ENCODE measurements at regions not wholly inside any gene's neighbourhood (a gene's known extent, or its start where the extent isn't known, plus 50 kb on each side); places are given as distances from the start of the nearest gene placed in this dataset.

- Mint-ChIP-seq H3K9me3 (peaks cover 6% of the 10 kb centered on the region), H3K4me1 (no peaks in the 10 kb centered on the region)
Measured at GRCh38 chr5:4362411-4362810, 766.8 kb downstream of the IRX1 start.

GRCh38 chr5:4363045-4363444 is 767.4 kb downstream of the IRX1 start:
- Mint-ChIP-seq H3K27me3 (no peaks in the 10 kb centered on the region), H3K36me3 (no peaks in the 10 kb centered on the region), H3K27ac (no peak overlapping the region), H3K4me1 (no peaks in the 10 kb centered on the region), H3K9me3 (peaks cover 6% of the 10 kb centered on the region), H3K4me3 (no peak overlapping the region)
- ATAC-seq = no peak

More at GRCh38 chr5:4362411-4362810, 766.8 kb downstream of the IRX1 start:
- Mint-ChIP-seq H3K4me3 (no peak overlapping the region), H3K27ac (no peak overlapping the region), H3K36me3 (no peaks in the 10 kb centered on the region), H3K27me3 (no peaks in the 10 kb centered on the region)
- no peak for ATAC-seq

DNA sequence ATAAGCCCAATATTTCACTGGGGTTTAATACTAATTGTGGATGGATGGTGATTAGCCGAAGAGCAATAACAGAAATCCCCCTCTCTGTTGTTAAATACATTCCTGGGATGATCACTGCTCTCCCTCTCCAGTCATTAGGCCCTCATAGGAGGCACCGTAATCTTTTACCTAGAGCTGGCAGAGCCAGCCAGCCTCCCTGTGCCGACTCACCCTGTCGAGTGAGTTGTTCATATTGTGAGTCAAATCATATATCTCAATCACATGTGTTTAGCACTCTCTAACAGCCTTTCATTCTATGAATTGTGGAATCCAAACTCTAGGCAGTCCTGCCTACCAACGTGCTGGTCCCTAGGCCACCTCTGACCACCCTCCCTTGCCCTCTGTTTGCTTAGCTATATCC is 771.0 kb downstream of the IRX1 start:
- no peak for ATAC-seq
- no peak overlapping the region for H3K4me3 Mint-ChIP-seq

GRCh38 chr5:4370218-4370617 is 769.9 kb upstream of the ADAMTS16 start:
- peaks cover 2% of the 10 kb centered on the region for H3K9me3 Mint-ChIP-seq
- H3K27me3 Mint-ChIP-seq = no peaks in the 10 kb centered on the region
- no peak overlapping the region for H3K27ac Mint-ChIP-seq
- H3K4me1 Mint-ChIP-seq = no peaks in the 10 kb centered on the region
- H3K4me3 Mint-ChIP-seq = no peak overlapping the region
- H3K36me3 Mint-ChIP-seq = no peaks in the 10 kb centered on the region
- no peak for ATAC-seq

More for the DNA sequence above, 771.0 kb downstream of the IRX1 start:
- no peaks in the 10 kb centered on the region for H3K27me3 Mint-ChIP-seq
- no peaks in the 10 kb centered on the region for H3K36me3 Mint-ChIP-seq
- H3K9me3 Mint-ChIP-seq = peaks cover 3% of the 10 kb centered on the region
- no peak overlapping the region for H3K27ac Mint-ChIP-seq
- no peaks in the 10 kb centered on the region for H3K4me1 Mint-ChIP-seq

DNA sequence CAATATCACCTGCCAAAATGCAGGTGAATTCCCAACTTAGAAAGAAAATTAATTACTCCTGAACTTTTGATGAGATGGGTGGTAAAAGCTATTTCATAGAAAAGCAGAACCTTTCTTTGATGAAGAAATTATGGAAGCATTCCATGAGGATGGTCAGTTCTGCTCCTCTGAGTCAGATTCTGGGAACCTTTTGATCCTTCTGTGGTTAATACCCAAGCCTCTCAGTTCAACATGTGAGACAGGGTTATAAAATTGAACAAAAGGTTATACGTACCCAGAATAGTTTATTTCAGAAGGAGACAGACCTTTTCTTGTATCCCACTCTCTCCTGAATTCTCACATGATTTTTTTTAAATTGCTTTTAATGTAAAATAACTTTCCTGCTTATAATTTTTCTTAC is 767.6 kb upstream of the ADAMTS16 start:
- Mint-ChIP-seq H3K27me3 (no peaks in the 10 kb centered on the region), H3K4me3 (no peak overlapping the region), H3K27ac (no peak overlapping the region), H3K4me1 (peaks cover 5% of the 10 kb centered on the region), H3K9me3 (peaks cover 10% of the 10 kb centered on the region), H3K36me3 (no peaks in the 10 kb centered on the region)
- ATAC-seq = no peak

GRCh38 chr5:4373051-4373820 is 766.9 kb upstream of the ADAMTS16 start:
- Mint-ChIP-seq H3K27ac (no peak overlapping the region), H3K9me3 (peaks cover 10% of the 10 kb centered on the region), H3K4me3 (no peak overlapping the region), H3K27me3 (no peaks in the 10 kb centered on the region), H3K4me1 (peaks cover 5% of the 10 kb centered on the region), H3K36me3 (no peaks in the 10 kb centered on the region)
- ATAC-seq = no peak

DNA sequence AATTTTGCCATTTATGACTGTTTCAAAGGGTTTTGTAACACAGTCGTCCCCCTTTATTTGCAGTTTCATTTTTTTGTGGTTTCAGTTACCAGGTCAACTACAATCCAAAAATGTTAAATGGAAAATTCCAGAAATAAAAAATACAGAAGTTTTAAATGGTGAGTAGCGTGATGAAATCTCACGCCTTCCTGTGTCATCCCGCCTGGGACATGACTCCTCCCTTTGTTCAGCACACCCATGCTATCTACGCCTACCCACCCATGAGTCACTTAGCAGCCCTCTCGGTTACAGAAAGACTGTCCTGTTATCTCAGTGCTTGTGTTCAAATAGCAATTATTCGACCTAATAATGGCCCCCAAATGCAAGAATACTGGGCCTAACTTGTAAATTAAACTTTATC is 765.3 kb upstream of the ADAMTS16 start:
- Mint-ChIP-seq H3K4me3 (no peak overlapping the region), H3K36me3 (no peaks in the 10 kb centered on the region), H3K4me1 (peaks cover 5% of the 10 kb centered on the region), H3K27ac (no peak overlapping the region), H3K27me3 (no peaks in the 10 kb centered on the region), H3K9me3 (peaks cover 10% of the 10 kb centered on the region)
- no peak for ATAC-seq

DNA sequence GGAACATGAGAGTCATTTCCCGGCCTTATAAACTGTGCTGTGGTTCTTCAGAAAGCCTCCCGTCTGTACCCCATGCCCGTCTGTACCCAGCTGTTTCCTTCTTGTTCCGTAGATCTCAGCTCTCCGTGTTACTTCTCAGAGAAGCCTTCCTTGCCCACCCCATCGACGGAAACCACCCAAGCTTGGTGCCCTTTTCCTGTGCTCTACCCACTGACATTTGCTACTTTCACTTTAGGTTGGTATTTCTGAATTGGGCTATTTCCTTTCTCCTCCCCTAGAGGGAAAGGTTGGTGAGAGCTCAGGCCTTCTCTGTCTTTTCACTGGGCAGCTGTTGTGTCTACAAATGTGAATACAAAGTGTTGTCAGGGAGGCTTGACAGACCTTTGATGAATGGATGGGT is 764.5 kb upstream of the ADAMTS16 start:
- no peak for ATAC-seq
- peaks cover 10% of the 10 kb centered on the region for H3K9me3 Mint-ChIP-seq

GRCh38 chr5:4383102-4383501 is 757.0 kb upstream of the ADAMTS16 start:
- Mint-ChIP-seq H3K4me3 (no peak overlapping the region), H3K36me3 (no peaks in the 10 kb centered on the region), H3K9me3 (no peaks in the 10 kb centered on the region), H3K27ac (no peak overlapping the region), H3K27me3 (no peaks in the 10 kb centered on the region), H3K4me1 (no peaks in the 10 kb centered on the region)
- no peak for ATAC-seq

More for the DNA sequence above, 764.5 kb upstream of the ADAMTS16 start:
- Mint-ChIP-seq H3K27me3 (no peaks in the 10 kb centered on the region), H3K27ac (no peak overlapping the region), H3K4me3 (no peak overlapping the region), H3K36me3 (no peaks in the 10 kb centered on the region), H3K4me1 (peaks cover 5% of the 10 kb centered on the region)

- ATAC-seq = no peak
- no peak overlapping the region for H3K27ac Mint-ChIP-seq
- no peaks in the 10 kb centered on the region for H3K9me3 Mint-ChIP-seq
- no peaks in the 10 kb centered on the region for H3K27me3 Mint-ChIP-seq
- no peaks in the 10 kb centered on the region for H3K4me1 Mint-ChIP-seq
- H3K36me3 Mint-ChIP-seq = no peaks in the 10 kb centered on the region
- no peak overlapping the region for H3K4me3 Mint-ChIP-seq
Measured at GRCh38 chr5:4383518-4384198, 756.5 kb upstream of the ADAMTS16 start.

DNA sequence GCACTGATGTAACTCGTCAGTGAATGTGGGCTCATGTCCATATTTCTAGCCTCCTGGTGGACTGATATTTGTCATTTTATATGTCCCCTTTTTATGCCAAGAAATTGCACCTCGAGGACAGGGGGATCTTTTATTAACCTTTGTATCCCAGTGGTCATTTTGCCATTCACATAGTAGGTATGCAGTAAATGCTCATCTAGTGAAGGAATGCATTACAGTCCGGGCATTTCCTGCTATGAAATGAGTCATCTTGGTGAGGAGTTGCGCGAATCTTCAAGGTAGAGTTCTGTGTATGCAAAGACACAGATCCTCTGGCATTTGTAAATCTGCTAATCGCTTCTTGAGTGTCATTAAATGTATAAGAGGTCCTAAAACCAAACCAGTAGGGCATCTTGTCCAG is 755.5 kb upstream of the ADAMTS16 start:
- H3K9me3 Mint-ChIP-seq = no peaks in the 10 kb centered on the region
- no peaks in the 10 kb centered on the region for H3K36me3 Mint-ChIP-seq
- no peak for ATAC-seq
- no peaks in the 10 kb centered on the region for H3K4me1 Mint-ChIP-seq
- no peaks in the 10 kb centered on the region for H3K27me3 Mint-ChIP-seq
- H3K4me3 Mint-ChIP-seq = no peak overlapping the region
- no peak overlapping the region for H3K27ac Mint-ChIP-seq

DNA sequence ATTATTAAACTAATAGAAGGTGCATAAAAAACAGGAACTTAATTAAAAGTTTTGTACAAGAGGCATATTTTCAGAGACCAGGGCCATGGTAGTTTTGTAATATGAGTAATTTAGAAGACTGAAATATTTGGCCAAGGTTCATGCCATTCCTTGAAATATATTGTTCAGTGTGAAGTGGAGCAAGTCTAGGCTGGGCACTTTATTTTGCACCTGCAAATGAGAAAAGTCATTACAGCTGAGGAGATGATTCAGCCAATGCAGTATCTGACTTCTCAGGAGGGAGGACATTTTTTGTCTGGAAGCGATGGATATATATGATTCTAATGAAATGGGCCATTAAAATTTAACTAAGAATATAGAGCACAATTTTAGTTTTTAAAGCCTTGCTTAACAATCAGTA is 754.0 kb upstream of the ADAMTS16 start:
- Mint-ChIP-seq H3K27me3 (no peaks in the 10 kb centered on the region), H3K27ac (no peak overlapping the region), H3K4me1 (no peaks in the 10 kb centered on the region), H3K36me3 (no peaks in the 10 kb centered on the region), H3K4me3 (no peak overlapping the region), H3K9me3 (no peaks in the 10 kb centered on the region)
- no peak for ATAC-seq

DNA sequence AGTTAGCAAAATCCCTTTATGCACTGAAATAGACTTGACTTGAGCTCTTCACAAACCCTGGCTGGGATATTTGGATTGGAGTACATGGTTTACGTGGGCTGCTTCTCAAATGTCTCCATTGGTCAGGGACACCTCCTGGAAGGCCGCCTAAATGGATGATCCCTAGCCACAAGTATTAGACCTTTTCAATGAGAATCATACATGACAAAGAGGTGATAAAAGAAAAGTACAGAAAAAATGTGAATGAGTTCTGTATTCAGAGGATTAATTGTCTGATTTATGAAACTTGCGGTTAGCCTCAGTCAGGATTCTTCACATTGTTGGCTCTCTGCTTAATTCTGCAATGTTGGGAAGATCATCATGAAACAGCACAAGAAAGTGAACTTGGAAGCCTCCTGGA is 752.8 kb upstream of the ADAMTS16 start:
- no peaks in the 10 kb centered on the region for H3K4me1 Mint-ChIP-seq
- H3K27me3 Mint-ChIP-seq = no peaks in the 10 kb centered on the region
- no peaks in the 10 kb centered on the region for H3K36me3 Mint-ChIP-seq
- no peaks in the 10 kb centered on the region for H3K9me3 Mint-ChIP-seq
- H3K4me3 Mint-ChIP-seq = no peak overlapping the region
- no peak overlapping the region for H3K27ac Mint-ChIP-seq
- no peak for ATAC-seq

GRCh38 chr5:4395752-4396151 is 744.4 kb upstream of the ADAMTS16 start:
- H3K27ac Mint-ChIP-seq = no peak overlapping the region
- no peaks in the 10 kb centered on the region for H3K27me3 Mint-ChIP-seq
- H3K4me3 Mint-ChIP-seq = no peak overlapping the region
- H3K9me3 Mint-ChIP-seq = peaks cover 11% of the 10 kb centered on the region
- H3K36me3 Mint-ChIP-seq = no peaks in the 10 kb centered on the region
- no peak for ATAC-seq
- no peaks in the 10 kb centered on the region for H3K4me1 Mint-ChIP-seq

DNA sequence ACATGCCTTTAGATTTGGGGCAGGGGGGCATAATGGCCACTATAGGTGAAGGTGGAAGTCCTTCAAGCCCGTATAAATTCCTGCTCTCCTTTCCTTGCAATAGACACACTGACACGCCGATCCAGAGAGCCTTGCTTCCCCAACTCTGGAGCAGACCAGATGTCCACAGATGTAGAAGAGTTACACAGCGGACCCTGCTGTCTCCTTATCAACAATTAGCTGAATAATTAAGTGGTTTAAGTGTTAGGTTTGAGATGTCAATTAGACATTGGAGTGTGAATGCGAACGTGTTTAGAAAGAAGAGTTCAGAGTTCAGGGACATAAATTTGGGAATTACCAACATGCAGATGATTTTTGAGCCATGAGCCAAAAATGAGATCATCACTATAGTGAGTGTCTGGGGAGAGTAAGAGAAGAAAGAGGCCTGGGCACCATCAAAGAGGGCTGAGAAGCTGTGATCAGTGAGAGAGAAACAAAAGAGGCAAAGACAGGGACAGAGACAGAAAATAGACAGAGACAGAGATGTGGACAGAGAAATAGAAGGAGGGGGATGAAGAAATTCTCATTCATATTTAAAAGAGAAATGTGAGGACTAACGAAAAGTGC is 734.4 kb upstream of the ADAMTS16 start:
- no peak for ATAC-seq
- Mint-ChIP-seq H3K9me3 (peaks cover 7% of the 10 kb centered on the region), H3K4me3 (no peak overlapping the region), H3K27ac (no peak overlapping the region), H3K36me3 (no peaks in the 10 kb centered on the region), H3K4me1 (no peaks in the 10 kb centered on the region), H3K27me3 (no peaks in the 10 kb centered on the region)

- no peak for ATAC-seq
- Mint-ChIP-seq H3K27me3 (no peaks in the 10 kb centered on the region), H3K4me3 (no peak overlapping the region)
Measured at GRCh38 chr5:4410151-4410550, 730.0 kb upstream of the ADAMTS16 start.

More at GRCh38 chr5:4410151-4410550, 730.0 kb upstream of the ADAMTS16 start:
- Mint-ChIP-seq H3K9me3 (no peaks in the 10 kb centered on the region), H3K36me3 (no peaks in the 10 kb centered on the region), H3K27ac (no peak overlapping the region), H3K4me1 (no peaks in the 10 kb centered on the region)

All from stimulated activated memory B cell treated with anti-CD40 and anti-IgM and Interleukin-4, amounts not matched to agents 10 μg/mL and 1 μg/mL and 100 μg/mL, for 72 hours (primary cell).